HG02943 (cell line): ENCODE measurements at regions not wholly inside any gene's neighbourhood (a gene's known extent, or its start where the extent isn't known, plus 50 kb on each side); places are given as distances from the start of the nearest gene placed in this dataset.

Experiments used
- ATAC-seq: cut with Tn5 transposase; IDR thresholded peaks from one replicate; pipeline ENCODE4 v1.9.1; 2021; ENCODE audit warnings: mild to moderate bottlenecking, low read depth, moderate library complexity; ENCODE audit not compliant: unreplicated experiment

DNA sequence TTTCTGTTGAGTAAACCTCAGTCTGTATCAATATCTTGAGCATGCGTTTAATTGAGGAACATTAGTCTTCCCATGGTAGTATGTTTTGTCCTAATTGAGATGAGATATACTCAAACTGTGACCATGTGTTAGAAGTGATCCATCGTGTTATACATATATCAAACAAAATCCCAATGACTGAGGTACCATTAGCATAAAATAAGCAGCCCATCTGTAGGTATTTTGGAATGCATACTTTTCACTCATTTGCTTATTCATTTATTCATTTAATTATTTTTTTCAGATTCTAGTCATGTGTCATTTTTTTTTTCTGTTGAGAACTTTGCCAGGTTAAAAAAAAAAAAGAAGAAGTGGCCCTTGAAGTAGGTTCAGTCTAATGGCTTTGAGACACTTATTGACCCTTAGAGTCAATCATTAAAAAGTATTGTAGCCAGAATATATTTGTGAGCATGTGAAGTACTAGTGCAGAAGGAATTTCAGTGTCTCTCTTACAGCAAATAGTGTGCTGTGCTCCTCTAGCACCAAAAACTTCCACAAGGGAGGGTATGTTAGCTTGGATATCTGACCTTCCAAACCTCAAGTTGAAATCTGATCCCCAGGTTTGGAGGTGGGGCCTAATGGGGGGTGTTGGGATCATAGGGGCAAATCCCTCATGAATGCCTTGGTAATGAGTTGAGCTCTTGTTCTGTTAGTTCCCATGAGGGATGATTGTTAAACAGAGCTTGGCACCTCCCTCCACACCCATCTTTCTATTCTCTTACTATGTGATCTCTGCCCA is 130.8 kb upstream of the NPY2R start:
- ATAC-seq, result no peak

DNA sequence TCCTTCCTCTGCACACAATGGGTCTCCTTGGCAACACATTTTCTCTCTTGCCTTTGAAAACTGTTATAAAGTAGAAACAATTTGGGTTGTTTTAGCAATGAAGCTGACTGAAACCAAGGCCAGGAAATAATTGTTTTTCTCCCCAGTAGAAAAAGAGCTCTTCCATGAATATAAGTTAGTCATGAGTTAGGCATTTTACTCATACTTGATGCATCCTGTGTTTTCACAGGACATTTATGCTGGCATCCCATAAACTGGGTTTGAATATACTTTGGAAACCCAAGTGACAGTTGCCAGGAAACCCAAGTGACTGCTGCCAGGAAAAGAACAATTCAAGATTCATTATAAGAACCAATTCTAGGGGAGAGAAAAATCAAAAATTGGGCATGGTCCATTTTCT is 128.6 kb upstream of the NPY2R start:
- no peak for ATAC-seq

DNA sequence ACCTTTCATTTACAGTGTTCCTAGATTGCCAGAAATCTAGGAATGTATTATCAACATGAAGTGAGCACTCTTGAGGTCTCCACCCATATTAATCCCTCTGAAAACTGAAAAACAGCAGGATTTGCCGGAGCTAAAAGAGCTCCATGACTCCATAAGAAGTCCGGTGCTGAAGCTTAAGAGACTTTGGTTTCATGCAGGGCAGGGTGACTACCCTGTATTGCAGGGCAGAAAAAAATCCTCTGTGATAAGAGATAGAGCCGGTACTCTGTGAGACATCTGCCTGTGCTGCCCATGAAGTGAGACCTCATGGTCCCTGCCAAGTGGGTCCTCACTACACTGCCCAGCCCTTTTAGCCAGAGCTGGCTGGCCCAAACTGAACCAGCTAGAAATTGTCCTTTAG is 127.2 kb upstream of the NPY2R start:
- ATAC-seq, result no peak

DNA sequence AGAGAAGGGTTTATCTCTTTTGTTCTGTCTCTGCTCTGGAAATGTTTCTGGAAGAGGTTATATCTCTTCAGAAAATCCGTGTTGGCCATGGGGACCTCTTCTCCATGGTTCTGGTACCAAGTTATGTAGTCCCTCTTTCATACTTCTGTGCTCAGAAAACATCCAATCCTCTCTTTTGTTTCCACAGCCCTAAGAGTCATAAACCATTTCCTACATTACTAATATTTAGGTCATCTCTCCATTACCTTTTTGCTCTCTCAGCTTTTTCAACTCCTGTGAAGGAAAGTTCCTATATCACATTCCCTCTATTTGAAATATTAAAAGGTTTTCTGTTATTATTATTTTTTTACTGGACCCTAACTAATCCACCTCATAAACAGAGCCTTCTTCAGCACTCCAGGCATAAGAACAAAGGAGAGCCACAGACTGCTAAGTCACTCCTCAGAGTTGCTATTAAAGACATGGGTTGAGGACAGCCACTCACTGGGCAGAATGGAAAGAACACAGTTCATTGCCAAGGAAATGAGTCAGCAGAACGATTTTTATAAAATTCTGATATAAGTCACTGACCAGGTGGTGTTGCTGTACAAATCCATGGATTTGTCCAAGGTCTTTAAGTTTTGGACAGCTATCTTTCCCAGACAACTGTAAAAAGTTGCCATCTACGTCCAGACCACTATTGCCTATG is 122.4 kb upstream of the NPY2R start:
- ATAC-seq, result no peak

DNA sequence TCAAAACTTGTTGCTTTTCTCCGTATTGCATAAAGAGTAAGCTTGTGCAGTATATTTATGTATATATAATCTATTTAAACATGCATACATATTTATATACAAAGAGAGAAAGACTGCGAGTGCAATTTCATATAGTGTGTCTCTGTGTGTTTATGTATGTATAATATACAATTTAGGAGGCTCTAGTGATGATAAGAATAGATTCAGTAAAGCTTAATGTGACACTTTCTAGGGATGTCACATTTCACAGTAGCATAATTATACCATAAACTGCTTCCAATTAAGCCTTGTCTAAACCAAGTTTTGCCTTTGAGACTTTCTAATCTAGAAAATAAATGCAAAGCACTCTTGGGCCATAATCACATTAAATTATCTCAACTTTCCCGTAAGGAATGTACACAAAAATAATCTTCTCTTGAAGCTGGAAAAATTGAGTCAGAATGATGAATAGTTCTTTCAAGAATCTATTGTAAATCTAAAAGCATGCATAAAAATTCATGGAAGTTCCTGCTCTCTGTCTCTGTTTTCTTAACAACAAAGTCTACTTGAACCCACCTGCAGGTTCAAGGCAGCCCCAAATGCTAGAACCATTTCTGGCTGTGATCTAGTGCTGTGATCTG is 114.1 kb upstream of the NPY2R start:
- no peak for ATAC-seq

DNA sequence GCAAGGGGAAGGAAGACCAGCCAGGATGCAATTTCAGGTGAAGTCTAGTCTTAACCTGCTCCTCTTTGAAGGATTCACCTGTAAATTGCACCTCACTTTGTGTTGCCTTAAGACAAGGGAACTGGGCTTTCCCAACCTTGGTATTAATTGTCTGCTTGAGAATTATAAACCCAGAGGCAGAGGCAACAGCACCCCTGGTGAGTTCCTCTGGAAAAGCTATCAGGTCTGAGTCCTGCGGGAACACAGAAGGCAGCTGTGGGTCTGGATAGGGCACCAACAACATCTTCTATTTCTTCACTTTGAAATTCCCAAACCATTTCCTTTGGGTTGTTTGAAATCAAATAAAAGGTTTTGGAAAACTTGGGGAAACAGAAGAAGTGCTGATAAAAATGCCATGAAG is 109.2 kb upstream of the NPY2R start:
- no peak for ATAC-seq

DNA sequence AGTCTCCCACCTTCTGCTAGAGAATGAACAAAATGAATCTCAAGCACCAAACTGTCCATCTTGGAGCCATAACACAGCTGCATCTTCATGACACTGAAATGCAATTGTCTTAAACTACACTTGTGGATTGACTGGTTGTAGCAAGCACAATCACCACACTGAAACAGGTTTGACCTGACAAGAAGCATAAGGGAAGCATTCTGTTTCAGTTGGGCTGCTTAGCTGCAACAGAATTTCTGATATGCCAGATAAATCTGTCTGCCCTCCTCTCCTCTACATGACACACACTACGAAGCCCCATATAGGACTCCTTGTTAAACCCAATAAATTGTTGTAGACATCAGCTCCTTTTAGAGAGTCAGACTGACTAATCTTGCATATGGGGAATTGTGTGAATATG is 101.8 kb upstream of the NPY2R start:
- ATAC-seq, result no peak

DNA sequence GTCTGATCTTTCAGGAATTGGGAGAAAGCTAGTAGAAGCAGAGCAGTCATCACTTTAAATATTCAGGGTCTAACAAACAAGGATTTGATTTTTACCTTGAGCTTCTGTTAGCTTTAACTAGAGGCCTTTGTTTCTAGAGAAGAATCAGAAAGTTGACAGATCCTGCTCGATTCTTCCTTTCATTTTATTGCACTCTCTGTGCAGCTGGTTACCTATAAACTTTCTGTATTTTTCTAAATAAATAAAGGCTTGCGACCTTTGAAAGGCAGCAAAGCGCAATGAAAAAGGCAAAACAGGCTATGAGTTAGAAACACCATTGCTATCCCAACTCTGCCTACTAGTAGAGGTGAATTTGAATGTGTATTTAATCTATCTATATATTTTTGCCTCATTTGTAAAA is 101.4 kb upstream of the NPY2R start:
- no peak for ATAC-seq

DNA sequence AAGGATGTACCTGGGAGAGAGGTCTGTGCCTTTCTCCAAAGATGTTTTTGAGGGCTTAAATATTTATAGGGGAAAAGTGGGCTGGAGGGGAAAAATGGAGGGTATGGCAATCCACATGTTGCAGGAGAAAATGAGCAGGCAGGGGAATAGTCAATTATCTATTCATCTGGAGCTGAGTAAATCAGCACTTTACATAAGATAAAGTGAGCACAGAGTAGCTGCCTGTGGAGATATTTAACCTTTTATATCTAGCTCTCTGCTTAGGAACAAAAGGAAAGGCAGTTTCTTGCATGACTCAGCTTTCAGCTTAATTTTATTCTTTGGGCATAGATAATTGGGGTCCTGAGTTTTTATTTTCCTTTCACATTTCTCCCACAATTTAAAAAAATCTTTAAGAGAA is 93.6 kb upstream of the NPY2R start:
- no peak for ATAC-seq

DNA sequence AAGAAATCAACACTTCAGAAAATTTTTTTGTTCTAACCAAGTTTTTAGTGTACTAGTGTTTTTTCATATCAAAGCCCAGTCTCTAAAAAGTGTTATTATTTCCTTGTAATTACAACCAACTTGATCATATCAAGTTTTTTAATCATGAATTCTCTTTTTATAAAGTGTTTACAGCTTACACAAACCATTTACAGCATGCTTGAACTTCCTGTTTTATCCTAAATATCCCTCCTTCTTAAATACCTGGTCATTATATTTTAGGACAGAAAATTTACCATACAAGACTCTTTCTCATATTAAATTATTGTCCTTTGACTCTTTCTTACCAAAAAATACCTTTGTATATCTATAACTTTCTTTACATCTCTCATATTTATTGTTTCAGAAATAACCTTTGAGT is 89.4 kb upstream of the NPY2R start:
- no peak for ATAC-seq

DNA sequence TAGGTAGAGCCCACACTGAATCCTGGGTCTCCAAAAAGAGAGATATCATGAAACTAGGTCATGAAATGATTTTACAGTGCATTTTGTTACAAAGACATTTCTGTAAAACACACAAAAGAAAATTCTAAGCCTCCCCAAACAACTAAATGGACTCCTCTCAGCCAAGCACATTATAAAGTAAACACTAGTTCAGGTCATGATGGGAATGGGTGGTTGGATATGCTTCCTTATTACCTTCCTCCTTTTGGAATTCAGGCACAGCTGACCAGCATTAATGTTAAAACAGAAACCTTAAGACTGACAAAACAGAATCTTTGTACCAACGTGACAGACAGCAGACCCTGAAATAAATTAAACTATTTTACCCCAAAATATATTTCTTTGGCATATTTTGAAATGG is 87.9 kb upstream of the NPY2R start:
- ATAC-seq, result no peak

DNA sequence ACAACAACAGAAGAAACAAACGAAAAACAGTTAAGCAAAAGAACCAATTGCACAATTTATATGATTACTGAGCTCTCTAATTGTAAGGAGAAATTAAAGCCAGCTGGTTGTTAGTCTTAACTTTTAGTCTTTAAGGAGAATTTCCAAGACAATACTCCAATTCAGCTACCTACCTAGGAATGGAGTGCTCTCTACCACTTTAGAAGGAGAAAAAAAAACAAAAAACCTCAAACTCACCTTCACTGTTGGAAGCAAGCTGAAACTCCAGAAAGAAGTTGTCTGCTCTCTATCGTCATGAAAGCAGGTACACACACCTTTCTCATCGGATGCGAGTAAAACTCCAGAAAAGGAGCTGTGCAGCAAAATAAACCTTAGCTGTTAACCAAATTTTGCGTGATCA is 86.1 kb upstream of the NPY2R start:
- ATAC-seq, result no peak

DNA sequence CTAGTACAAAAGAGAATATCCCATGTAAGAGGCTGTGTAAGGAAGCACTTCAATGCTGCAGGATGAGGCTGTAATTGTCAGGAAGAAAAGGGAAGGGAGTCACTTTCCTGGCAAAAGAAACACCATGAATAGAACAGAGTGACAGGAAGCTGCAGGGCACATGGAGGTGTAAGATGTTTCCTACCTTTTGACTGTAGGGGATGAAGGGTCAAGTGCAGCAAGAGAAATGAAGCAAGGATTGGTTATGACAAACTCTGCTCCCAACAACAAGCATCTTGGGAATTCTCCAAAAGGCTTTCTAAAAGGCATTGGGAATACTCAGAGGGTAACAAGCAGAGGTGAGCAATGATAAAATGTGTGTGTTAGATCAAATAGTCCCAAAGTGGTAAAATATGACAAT is 74.3 kb upstream of the NPY2R start:
- ATAC-seq, result no peak

DNA sequence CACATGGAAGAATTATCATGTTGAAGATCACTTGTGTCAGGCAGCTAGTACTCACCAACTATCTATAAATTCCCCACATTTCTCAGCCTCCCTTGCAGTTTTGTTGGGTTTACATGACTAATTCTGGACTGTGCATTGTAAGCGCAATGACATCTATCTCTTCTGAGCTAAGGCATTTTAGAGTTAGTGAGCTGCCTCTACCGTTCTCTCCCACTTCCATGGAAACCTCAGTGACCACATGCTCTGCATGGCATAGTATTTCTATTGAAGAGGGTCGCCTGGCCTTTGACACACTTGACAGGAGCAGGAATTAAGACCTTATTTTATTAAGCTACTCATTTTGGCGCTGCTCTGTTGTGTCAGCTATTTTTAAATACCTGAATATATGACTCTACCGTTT is 67.5 kb upstream of the NPY2R start:
- no peak for ATAC-seq

DNA sequence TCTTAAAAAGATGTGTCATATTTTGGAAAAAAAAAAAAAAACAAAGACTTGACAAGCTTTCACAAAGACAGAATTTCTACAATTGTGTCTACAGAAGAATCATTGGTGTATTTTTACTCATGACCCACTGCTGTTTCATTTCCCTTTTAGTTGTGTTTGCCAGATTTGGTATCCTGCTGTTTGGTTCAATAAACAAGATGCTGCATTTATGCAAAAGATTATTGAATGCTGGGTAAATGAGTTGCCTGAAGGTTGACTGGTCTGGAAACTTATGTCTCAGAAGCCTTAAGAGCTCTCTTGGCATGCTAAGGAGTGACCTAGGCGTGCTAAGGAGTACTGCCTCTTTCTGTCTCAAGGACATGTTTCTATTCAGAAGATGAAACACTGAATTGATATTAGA is 64.9 kb upstream of the NPY2R start:
- ATAC-seq, result no peak
